HUES6 (cell line): ENCODE measurements at regions not wholly inside any gene's neighbourhood (a gene's known extent, or its start where the extent isn't known, plus 50 kb on each side); places are given as distances from the start of the nearest gene placed in this dataset.

Experiments used
- H3K27ac ChIP-seq: 2 replicates; pipeline ENCODE4 v1.7.0; 2013; ENCODE audit warnings: low read depth, mild to moderate bottlenecking, low read length, inconsistent platforms
- H3K27me3 ChIP-seq: 2 replicates; pipeline ENCODE4 v1.6.1; 2013; ENCODE audit warnings: low read length; ENCODE audit not compliant: control insufficient read depth, insufficient read depth
- H3K36me3 ChIP-seq: 2 replicates; pipeline ENCODE4 v1.6.1; 2013; ENCODE audit warnings: low read length; ENCODE audit not compliant: control insufficient read depth, insufficient read depth
- H3K4me1 ChIP-seq: 2 replicates; pipeline ENCODE4 v1.6.1; 2013; ENCODE audit warnings: low read length; ENCODE audit not compliant: control insufficient read depth, insufficient read depth
- H3K4me3 ChIP-seq: 2 replicates; pipeline ENCODE4 v1.5.1; 2013; ENCODE audit warnings: low read depth, low read length
- H3K9ac ChIP-seq: one replicate; pipeline ENCODE4 v1.6.1; 2013; ENCODE audit warnings: mild to moderate bottlenecking, low read length
- H3K9me3 ChIP-seq: 2 replicates; pipeline ENCODE4 v1.6.1; 2013; ENCODE audit warnings: low read depth, low read length; ENCODE audit not compliant: control insufficient read depth, insufficient read depth

DNA sequence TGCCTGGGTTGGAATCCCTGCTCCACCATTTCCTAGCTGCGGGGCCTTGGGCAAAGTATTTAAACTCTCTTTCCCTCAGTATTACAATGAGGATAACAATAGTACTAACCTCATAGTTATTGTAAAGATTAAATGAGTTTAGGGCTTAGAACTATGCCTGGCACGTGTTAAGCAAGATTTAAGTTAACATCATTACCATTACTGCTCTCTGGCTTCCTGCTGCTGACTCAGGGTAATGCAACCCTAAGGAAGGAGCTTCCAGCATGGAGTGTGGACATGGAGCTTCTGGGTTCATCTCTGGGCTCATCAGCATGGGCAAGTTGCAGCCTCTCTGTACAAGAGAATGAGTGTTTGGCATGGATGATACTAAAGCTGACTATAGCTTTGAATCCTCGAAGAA lies 374.2 kb upstream of the MAP2 start:
- H3K27ac ChIP-seq, result no peak overlapping the region
- no peak overlapping the region for H3K9ac ChIP-seq
- no peaks in the 10 kb centered on the region for H3K36me3 ChIP-seq
- H3K9me3 ChIP-seq, result no peaks in the 10 kb centered on the region
- no peaks in the 10 kb centered on the region for H3K27me3 ChIP-seq
- H3K4me3 ChIP-seq, result no peak overlapping the region
- no peaks in the 10 kb centered on the region for H3K4me1 ChIP-seq

DNA sequence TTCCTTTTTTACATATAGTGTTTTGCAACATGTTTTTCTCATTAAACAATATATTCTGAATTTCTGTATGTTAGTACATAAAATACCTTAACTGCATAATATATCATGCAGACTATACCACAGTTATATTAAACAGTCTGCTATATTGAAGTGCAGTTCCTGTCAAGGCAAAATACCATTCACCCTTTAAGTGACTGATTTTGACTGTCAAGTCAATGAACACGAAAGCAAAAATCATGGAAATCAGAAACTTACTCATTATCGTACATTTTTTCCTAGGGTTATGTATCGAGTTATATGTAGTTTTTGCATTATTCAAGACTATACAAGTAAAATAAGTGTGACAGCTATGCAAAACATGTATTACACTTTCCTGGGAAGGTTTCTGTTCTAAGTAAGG lies 361.6 kb upstream of the MAP2 start:
- no peaks in the 10 kb centered on the region for H3K9me3 ChIP-seq

GRCh38 chr2:209070262-209070661 lies 353.6 kb upstream of the MAP2 start:
- Histone ChIP-seq H3K36me3 (no peaks in the 10 kb centered on the region), H3K27me3 (no peaks in the 10 kb centered on the region), H3K4me1 (no peaks in the 10 kb centered on the region), H3K9me3 (no peaks in the 10 kb centered on the region), H3K9ac (no peak overlapping the region), H3K4me3 (no peak overlapping the region), H3K27ac (no peak overlapping the region)

More for the DNA sequence above, 361.6 kb upstream of the MAP2 start:
- Histone ChIP-seq H3K27ac (no peak overlapping the region), H3K4me1 (no peaks in the 10 kb centered on the region), H3K27me3 (no peaks in the 10 kb centered on the region), H3K36me3 (no peaks in the 10 kb centered on the region), H3K9ac (no peak overlapping the region), H3K4me3 (no peak overlapping the region)

DNA sequence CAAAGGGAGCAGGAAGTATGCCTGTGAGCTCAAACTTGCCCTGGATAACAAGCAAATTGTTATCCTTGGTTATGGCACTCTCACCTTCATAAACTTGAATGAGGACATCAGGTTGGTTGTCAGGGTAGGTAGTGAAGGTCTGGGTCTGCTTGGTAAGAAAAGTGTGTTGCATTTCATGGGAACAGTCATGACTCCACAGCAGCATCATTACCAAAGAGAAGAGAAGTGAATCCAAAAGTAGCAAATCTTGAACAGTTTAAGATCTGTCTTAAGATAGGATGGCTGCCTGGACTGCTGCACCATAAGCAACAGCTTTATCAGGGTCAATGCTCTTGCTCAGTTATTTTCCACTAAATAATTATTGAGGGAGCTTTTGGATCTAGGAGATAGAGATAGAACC lies 350.7 kb upstream of the MAP2 start:
- H3K9me3 ChIP-seq, result peaks cover 6% of the 10 kb centered on the region; the same call in 1 of the 2 replicates
- H3K36me3 ChIP-seq, result no peaks in the 10 kb centered on the region
- H3K27me3 ChIP-seq, result no peaks in the 10 kb centered on the region

GRCh38 chr2:209074711-209075110 lies 349.1 kb upstream of the MAP2 start:
- Histone ChIP-seq H3K4me3 (no peak overlapping the region), H3K4me1 (peaks cover 7% of the 10 kb centered on the region; the same call in 1 of the 2 replicates), H3K9ac (no peak overlapping the region), H3K36me3 (no peaks in the 10 kb centered on the region), H3K27me3 (no peaks in the 10 kb centered on the region), H3K9me3 (peaks cover 6% of the 10 kb centered on the region; the same call in 1 of the 2 replicates), H3K27ac (no peak overlapping the region)

More for the DNA sequence above, 350.7 kb upstream of the MAP2 start:
- Histone ChIP-seq H3K9ac (no peak overlapping the region), H3K4me1 (peaks cover 7% of the 10 kb centered on the region; the same call in 1 of the 2 replicates), H3K27ac (no peak overlapping the region), H3K4me3 (no peak overlapping the region)

DNA sequence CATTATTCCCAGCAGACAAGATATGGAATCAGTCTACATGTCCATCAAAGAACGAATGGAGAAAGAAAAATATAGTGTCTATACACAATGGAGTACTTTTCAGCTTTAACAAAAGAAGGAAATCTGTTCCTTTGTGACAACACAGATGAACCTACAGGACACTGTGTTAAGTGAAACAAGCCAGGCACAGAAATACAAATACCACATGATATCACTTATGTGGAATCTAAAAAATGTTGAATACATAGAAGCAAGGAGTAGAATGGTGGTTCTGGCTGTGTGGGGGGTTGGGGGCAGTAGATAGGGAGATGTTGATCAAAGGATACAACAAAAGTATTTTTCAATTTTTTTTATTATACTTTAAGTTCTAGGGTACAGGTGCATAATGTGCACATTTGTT lies 347.7 kb upstream of the MAP2 start:
- H3K27ac ChIP-seq, result no peak overlapping the region
- H3K36me3 ChIP-seq, result no peaks in the 10 kb centered on the region
- H3K4me3 ChIP-seq, result no peak overlapping the region
- H3K4me1 ChIP-seq, result peaks cover 7% of the 10 kb centered on the region; the same call in 1 of the 2 replicates
- no peak overlapping the region for H3K9ac ChIP-seq
- H3K9me3 ChIP-seq, result peaks cover 6% of the 10 kb centered on the region; the same call in 1 of the 2 replicates
- no peaks in the 10 kb centered on the region for H3K27me3 ChIP-seq

GRCh38 chr2:209086761-209087160 lies 337.1 kb upstream of the MAP2 start:
- no peak overlapping the region for H3K27ac ChIP-seq

GRCh38 chr2:209091056-209091455 lies 332.8 kb upstream of the MAP2 start:
- Histone ChIP-seq H3K36me3 (no peaks in the 10 kb centered on the region), H3K4me1 (peaks cover 3% of the 10 kb centered on the region; the same call in 1 of the 2 replicates), H3K9me3 (no peaks in the 10 kb centered on the region), H3K27me3 (no peaks in the 10 kb centered on the region), H3K9ac (no peak overlapping the region), H3K4me3 (no peak overlapping the region), H3K27ac (no peak overlapping the region)

More at GRCh38 chr2:209086761-209087160, 337.1 kb upstream of the MAP2 start:
- H3K27me3 ChIP-seq, result no peaks in the 10 kb centered on the region
- H3K4me3 ChIP-seq, result no peak overlapping the region
- no peak overlapping the region for H3K9ac ChIP-seq
- no peaks in the 10 kb centered on the region for H3K36me3 ChIP-seq
- H3K9me3 ChIP-seq, result no peaks in the 10 kb centered on the region
- no peaks in the 10 kb centered on the region for H3K4me1 ChIP-seq

- Histone ChIP-seq H3K27ac (no peak overlapping the region), H3K27me3 (no peaks in the 10 kb centered on the region), H3K9me3 (no peaks in the 10 kb centered on the region), H3K9ac (no peak overlapping the region), H3K4me3 (no peak overlapping the region), H3K4me1 (peaks cover 3% of the 10 kb centered on the region; the same call in 1 of the 2 replicates), H3K36me3 (no peaks in the 10 kb centered on the region)
Observed at GRCh38 chr2:209094221-209094620, 329.6 kb upstream of the MAP2 start.

DNA sequence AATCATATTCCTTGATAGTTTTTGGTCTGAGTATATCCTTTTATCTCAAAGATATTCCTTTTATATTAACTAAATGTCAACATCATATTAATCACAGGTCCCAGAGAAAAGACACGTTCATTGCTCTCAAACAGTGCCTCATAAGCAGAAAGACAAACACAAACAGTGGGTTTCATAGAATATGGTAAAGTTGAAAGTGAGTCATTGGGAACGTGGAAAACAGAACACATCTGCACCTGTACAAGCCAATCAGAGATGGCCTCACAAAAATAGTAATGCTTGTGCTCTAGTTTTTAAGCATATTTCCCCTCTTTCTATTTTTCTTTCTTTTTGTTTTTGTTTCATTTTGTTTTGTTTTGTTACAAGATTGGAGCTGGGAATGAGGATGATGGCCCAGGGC lies 328.4 kb upstream of the MAP2 start:
- H3K27ac ChIP-seq, result no peak overlapping the region
- H3K4me1 ChIP-seq, result peaks cover 3% of the 10 kb centered on the region; the same call in 1 of the 2 replicates
- no peak overlapping the region for H3K4me3 ChIP-seq
- H3K9me3 ChIP-seq, result no peaks in the 10 kb centered on the region
- no peak overlapping the region for H3K9ac ChIP-seq
- no peaks in the 10 kb centered on the region for H3K36me3 ChIP-seq
- H3K27me3 ChIP-seq, result no peaks in the 10 kb centered on the region

- H3K9me3 ChIP-seq, result no peaks in the 10 kb centered on the region
- no peak overlapping the region for H3K4me3 ChIP-seq
- H3K9ac ChIP-seq, result no peak overlapping the region
- H3K4me1 ChIP-seq, result peaks cover 3% of the 10 kb centered on the region; the same call in 1 of the 2 replicates
- H3K27me3 ChIP-seq, result no peaks in the 10 kb centered on the region
- H3K27ac ChIP-seq, result no peak overlapping the region
- no peaks in the 10 kb centered on the region for H3K36me3 ChIP-seq
Observed at GRCh38 chr2:209097168-209097567, 326.7 kb upstream of the MAP2 start.

- Histone ChIP-seq H3K9me3 (no peaks in the 10 kb centered on the region), H3K27me3 (no peaks in the 10 kb centered on the region)
Observed at GRCh38 chr2:209102319-209102718, 321.5 kb upstream of the MAP2 start.

More at GRCh38 chr2:209102319-209102718, 321.5 kb upstream of the MAP2 start:
- Histone ChIP-seq H3K36me3 (no peaks in the 10 kb centered on the region), H3K27ac (no peak overlapping the region), H3K4me1 (no peaks in the 10 kb centered on the region), H3K4me3 (no peak overlapping the region), H3K9ac (no peak overlapping the region)
